ENCODE measurements at regions not wholly inside any gene's neighbourhood (a gene's known extent, or its start where the extent isn't known, plus 50 kb on each side); places are given as distances from the start of the nearest gene placed in this dataset.

GRCh38 chr22:33221568-33221967, 163.4 kb upstream of the SYN3 start:
- H3K36me3 ChIP-seq (ENCODE audit: insufficient read depth, low read length) = no peaks in the 10 kb centered on the region
- peaks cover 3% of the 10 kb centered on the region for H3K9me3 ChIP-seq (ENCODE audit: insufficient read depth, low read length, severe bottlenecking)
- H3K4me1 ChIP-seq (ENCODE audit: insufficient read depth, low read length) = no peaks in the 10 kb centered on the region
- DNase-seq (no peak), ATAC-seq (ENCODE audit: insufficient read depth, low read depth) (no peak)
- no peaks in the 10 kb centered on the region for H3K27me3 ChIP-seq (ENCODE audit: insufficient read depth, low read length, poor library complexity)
- no peak for TF ChIP-seq CTCF (IDR thresholded peaks at IDR 0.05; ENCODE audit: borderline replicate concordance, extremely low read depth, low read length, poor library complexity, severe bottlenecking)
- no peak for TF ChIP-seq EZH2 (IDR thresholded peaks at IDR 0.05; ENCODE audit: borderline replicate concordance, low read depth, low read length, severe bottlenecking)
- no peaks in the 10 kb centered on the region for H3K79me2 ChIP-seq (ENCODE audit: insufficient read depth, low read length)
- no peak overlapping the region for H3K27ac ChIP-seq (ENCODE audit: low read length)
- no peak overlapping the region for H3K4me3 ChIP-seq (ENCODE audit: low read depth in 1 of 2, low read length in 2 of 2)
- no peak overlapping the region for H3K4me2 ChIP-seq (ENCODE audit: insufficient read depth, low read length)
- H3K9ac ChIP-seq (ENCODE audit: low read depth, low read length) = no peak overlapping the region
- no peaks in the 10 kb centered on the region for H4K20me1 ChIP-seq (ENCODE audit: insufficient read depth, low read length)
- no peak overlapping the region for H2AFZ ChIP-seq (ENCODE audit: low read depth, low read length)

- Histone ChIP-seq H3K27ac (ENCODE audit: low read length) (no peak overlapping the region), H4K20me1 (ENCODE audit: insufficient read depth, low read length) (no peaks in the 10 kb centered on the region), H3K79me2 (ENCODE audit: insufficient read depth, low read length) (no peaks in the 10 kb centered on the region), H3K4me3 (ENCODE audit: low read depth in 1 of 2, low read length in 2 of 2) (no peak overlapping the region), H2AFZ (ENCODE audit: low read depth, low read length) (no peak overlapping the region), H3K9me3 (ENCODE audit: insufficient read depth, low read length, severe bottlenecking) (no peaks in the 10 kb centered on the region), H3K27me3 (ENCODE audit: insufficient read depth, low read length, poor library complexity) (no peaks in the 10 kb centered on the region), H3K9ac (ENCODE audit: low read depth, low read length) (no peak overlapping the region), H3K36me3 (ENCODE audit: insufficient read depth, low read length) (no peaks in the 10 kb centered on the region), H3K4me2 (ENCODE audit: insufficient read depth, low read length) (no peak overlapping the region), H3K4me1 (ENCODE audit: insufficient read depth, low read length) (no peaks in the 10 kb centered on the region)
- TF ChIP-seq EZH2 (IDR thresholded peaks at IDR 0.05; ENCODE audit: borderline replicate concordance, low read depth, low read length, severe bottlenecking) (no peak), CTCF (IDR thresholded peaks at IDR 0.05; ENCODE audit: borderline replicate concordance, extremely low read depth, low read length, poor library complexity, severe bottlenecking) (no peak)
- no peak for ATAC-seq (ENCODE audit: insufficient read depth, low read depth)
- DNase-seq = no peak
These were observed 162.4 kb upstream of the SYN3 start for GRCh38 chr22:33220476-33221080.

- no peak for DNase-seq
- H3K4me3 ChIP-seq (ENCODE audit: low read depth in 1 of 2, low read length in 2 of 2) = no peak overlapping the region
- no peak for ATAC-seq (ENCODE audit: insufficient read depth, low read depth)
- no peak overlapping the region for H3K4me2 ChIP-seq (ENCODE audit: insufficient read depth, low read length)
- H3K9me3 ChIP-seq (ENCODE audit: insufficient read depth, low read length, severe bottlenecking) = no peaks in the 10 kb centered on the region
- no peak overlapping the region for H3K27ac ChIP-seq (ENCODE audit: low read length)
- H4K20me1 ChIP-seq (ENCODE audit: insufficient read depth, low read length) = no peaks in the 10 kb centered on the region
- H3K79me2 ChIP-seq (ENCODE audit: insufficient read depth, low read length) = no peaks in the 10 kb centered on the region
- H3K4me1 ChIP-seq (ENCODE audit: insufficient read depth, low read length) = no peaks in the 10 kb centered on the region
- no peak for TF ChIP-seq CTCF (IDR thresholded peaks at IDR 0.05; ENCODE audit: borderline replicate concordance, extremely low read depth, low read length, poor library complexity, severe bottlenecking)
- TF ChIP-seq EZH2 (IDR thresholded peaks at IDR 0.05; ENCODE audit: borderline replicate concordance, low read depth, low read length, severe bottlenecking) = no peak
- H3K27me3 ChIP-seq (ENCODE audit: insufficient read depth, low read length, poor library complexity) = no peaks in the 10 kb centered on the region
- H2AFZ ChIP-seq (ENCODE audit: low read depth, low read length) = no peak overlapping the region
- H3K36me3 ChIP-seq (ENCODE audit: insufficient read depth, low read length) = no peaks in the 10 kb centered on the region
- H3K9ac ChIP-seq (ENCODE audit: low read depth, low read length) = no peak overlapping the region
These were observed 161.6 kb upstream of the SYN3 start for GRCh38 chr22:33219648-33220384.
